ENCODE measurements at regions not wholly inside any gene's neighbourhood (a gene's known extent, or its start where the extent isn't known, plus 50 kb on each side); places are given as distances from the start of the nearest gene placed in this dataset.

DNA sequence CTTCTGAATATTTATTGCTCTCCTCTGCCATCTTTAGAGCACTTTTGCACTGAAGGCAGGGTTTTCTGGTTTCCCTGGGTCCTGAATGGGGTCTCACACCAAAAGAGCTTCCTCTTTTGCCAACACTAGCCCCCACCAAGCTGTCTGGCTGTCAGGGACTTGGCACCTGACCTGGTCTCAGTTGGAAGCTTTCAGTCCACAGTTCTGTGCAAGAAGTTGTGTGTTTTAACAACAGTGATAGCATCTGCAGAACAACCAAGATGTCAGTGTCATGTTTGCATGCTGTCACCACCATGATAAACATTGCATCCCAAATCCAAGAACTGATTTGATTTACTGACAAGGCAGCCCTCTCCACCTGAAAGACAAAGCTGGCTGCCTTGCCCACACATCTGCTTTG, 448.5 kb upstream of the CCL2 start:
- no peak for DNase-seq
- no peak overlapping the region for H3K4me3 ChIP-seq
- intact Hi-C loops (cut with DNase I) = no loop called here
- H3K27me3 ChIP-seq = peaks cover 3% of the 10 kb centered on the region
- no peaks in the 10 kb centered on the region for H3K9me3 ChIP-seq (replicated peaks in 1 of 3)
- H3K4me1 ChIP-seq (replicated peaks in 1 of 2) = peaks cover 0 to 4% of the 10 kb centered on the region in 2 donors
- TF ChIP-seq POLR2A (IDR thresholded peaks at IDR 0.05) = no peak
- no peak for TF ChIP-seq CTCF (IDR thresholded peaks at IDR 0.05)
- no peaks in the 10 kb centered on the region for H3K36me3 ChIP-seq (replicated peaks in 1 of 2)
- no peak overlapping the region for H3K27ac ChIP-seq

DNA sequence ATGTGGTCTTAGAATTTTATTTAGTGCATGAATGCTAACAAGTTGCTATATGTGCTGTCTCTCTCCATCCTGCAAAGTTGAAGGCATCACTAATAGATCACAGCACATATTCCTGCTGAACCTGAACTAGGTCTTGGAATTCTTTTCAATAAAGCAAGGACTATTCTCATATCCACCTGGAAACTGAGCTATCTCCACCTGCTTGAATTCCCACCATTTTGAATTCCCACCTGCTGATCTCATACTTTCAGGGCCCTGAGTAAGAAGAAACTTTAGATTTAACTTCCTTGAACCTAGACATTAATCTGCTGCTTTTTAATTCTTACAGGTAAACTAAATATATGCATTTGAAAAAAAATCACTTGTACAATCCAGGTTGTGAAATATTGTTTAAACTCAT, 445.3 kb upstream of the CCL2 start:
- Histone ChIP-seq H3K4me1 (replicated peaks in 1 of 2) (no peaks in the 10 kb centered on the region), H3K36me3 (replicated peaks in 1 of 2) (no peaks in the 10 kb centered on the region), H3K4me3 (no peak overlapping the region), H3K9me3 (replicated peaks in 1 of 3) (no peaks in the 10 kb centered on the region), H3K27ac (no peak overlapping the region), H3K27me3 (no peaks in the 10 kb centered on the region)
- no peak for TF ChIP-seq POLR2A (IDR thresholded peaks at IDR 0.05)
- TF ChIP-seq CTCF (IDR thresholded peaks at IDR 0.05) = no peak
- DNase-seq = no peak
- intact Hi-C loops (cut with DNase I) = no loop called here

DNA sequence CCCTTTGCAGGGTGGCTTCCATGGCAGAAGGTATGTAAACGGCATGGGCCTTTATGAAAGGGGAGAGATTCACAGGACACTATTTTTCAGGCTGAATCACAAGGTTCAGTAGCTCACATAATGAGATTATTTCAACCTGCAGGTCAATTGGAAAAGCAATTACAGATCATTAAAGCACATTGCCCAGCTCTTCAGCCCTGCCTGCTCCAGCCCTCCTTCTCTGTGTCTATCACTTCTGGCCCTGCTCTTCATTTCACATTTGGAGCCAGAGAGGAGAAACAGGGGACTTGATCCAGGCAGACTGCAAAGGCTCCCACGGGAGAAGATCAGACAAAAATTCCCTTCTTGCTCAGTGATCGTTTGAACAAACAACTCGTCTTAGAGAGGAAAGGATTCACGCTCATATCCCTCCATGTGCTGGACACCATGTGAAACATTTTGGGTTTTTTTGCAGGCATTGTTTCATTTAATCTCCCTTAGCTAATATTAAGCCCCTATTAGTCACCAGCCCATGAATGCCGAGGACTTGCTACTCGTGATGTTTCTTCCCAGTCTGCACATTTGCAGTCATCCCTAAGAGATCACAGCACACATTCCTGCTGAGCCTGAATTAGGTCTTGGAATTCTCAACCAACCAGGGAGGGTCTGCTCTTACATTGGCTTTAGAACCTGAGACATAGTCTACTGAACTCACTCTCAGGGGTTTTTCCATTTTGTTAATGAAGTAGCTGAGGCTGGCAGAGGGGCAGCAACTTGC, 443.9 kb upstream of the CCL2 start:
- TF ChIP-seq POLR2A (IDR thresholded peaks at IDR 0.05) (no peak), CTCF (IDR thresholded peaks at IDR 0.05) (no peak)
- Histone ChIP-seq H3K27ac (no peak overlapping the region), H3K4me1 (replicated peaks in 1 of 2) (no peaks in the 10 kb centered on the region), H3K9me3 (replicated peaks in 1 of 3) (no peaks in the 10 kb centered on the region), H3K4me3 (no peak overlapping the region), H3K36me3 (replicated peaks in 1 of 2) (no peaks in the 10 kb centered on the region), H3K27me3 (no peaks in the 10 kb centered on the region)
- WGBS, 4 donors = 44 to 51% (median 49%) methylated on average over 7 of the region's 7 CpGs
- no peak for DNase-seq
- intact Hi-C loops (cut with DNase I) = no loop called here

- H3K4me1 ChIP-seq (replicated peaks in 1 of 2) = no peaks in the 10 kb centered on the region
- TF ChIP-seq CTCF (IDR thresholded peaks at IDR 0.05) (no peak), POLR2A (IDR thresholded peaks at IDR 0.05) (no peak)
- no peaks in the 10 kb centered on the region for H3K27me3 ChIP-seq
- DNase-seq = no peak
- H3K9me3 ChIP-seq (replicated peaks in 1 of 3) = no peaks in the 10 kb centered on the region
- intact Hi-C loops (cut with DNase I) = no loop called here
- H3K4me3 ChIP-seq = no peak overlapping the region
- H3K27ac ChIP-seq = no peak overlapping the region
- 50 to 65% (median 56%) methylated on average over 4 of the region's 4 CpGs for WGBS, 4 donors
- no peaks in the 10 kb centered on the region for H3K36me3 ChIP-seq (replicated peaks in 1 of 2)
These were observed 443.0 kb upstream of the CCL2 start for GRCh38 chr17:33811984-33812577.
